H9 (cell line): ENCODE measurements at regions not wholly inside any gene's neighbourhood (a gene's known extent, or its start where the extent isn't known, plus 50 kb on each side); places are given as distances from the start of the nearest gene placed in this dataset.

Experiments used
- DNase-seq: peaks from one replicate; pipeline ENCODE4 v3.0.0-alpha.2; 2017
- H2AFZ ChIP-seq: one replicate; pipeline ENCODE4 v1.6.1; 2013; ENCODE audit warnings: mild to moderate bottlenecking, low read length, control low read depth, moderate library complexity
- H2AK5ac ChIP-seq: 2 replicates; pipeline ENCODE4 v1.6.1; 2013; ENCODE audit warnings: low read length, control low read depth, mixed read lengths; ENCODE audit not compliant: insufficient read length
- H2BK120ac ChIP-seq: one replicate; pipeline ENCODE4 v1.6.1; 2013; ENCODE audit warnings: low read depth, mild to moderate bottlenecking, low read length, control low read depth, inconsistent platforms; ENCODE audit not compliant: poor library complexity, severe bottlenecking
- H2BK12ac ChIP-seq: 2 replicates; pipeline ENCODE4 v1.6.1; 2013; ENCODE audit warnings: low read length, control low read depth, mixed read lengths, low read depth; ENCODE audit not compliant: insufficient read length
- H2BK15ac ChIP-seq: 2 replicates; pipeline ENCODE4 v1.6.1; 2013; ENCODE audit warnings: low read depth, low read length, control low read depth
- H2BK20ac ChIP-seq: one replicate; pipeline ENCODE4 v1.6.1; 2013; ENCODE audit warnings: low read depth, mild to moderate bottlenecking, low read length, control low read depth, inconsistent platforms; ENCODE audit not compliant: poor library complexity, severe bottlenecking
- H2BK5ac ChIP-seq: 2 replicates; pipeline ENCODE4 v1.6.1; 2013; ENCODE audit warnings: low read length, control low read depth, mixed read lengths; ENCODE audit not compliant: insufficient read length
- H3K14ac ChIP-seq: 2 replicates; pipeline ENCODE4 v1.6.1; 2013; ENCODE audit warnings: low read length, control low read depth; ENCODE audit not compliant: insufficient read depth
- H3K18ac ChIP-seq: 2 replicates; pipeline ENCODE4 v1.6.1; 2013; ENCODE audit warnings: low read depth, mild to moderate bottlenecking, mixed read lengths, low read length, control low read depth; ENCODE audit not compliant: insufficient read length
- H3K23ac ChIP-seq: 2 replicates; pipeline ENCODE4 v1.6.1; 2013; ENCODE audit warnings: low read length, control low read depth, mixed read lengths, low read depth; ENCODE audit not compliant: insufficient read length
- H3K23me2 ChIP-seq: 2 replicates; pipeline ENCODE4 v1.6.1; 2013; ENCODE audit warnings: low read depth, mild to moderate bottlenecking, mixed read lengths, low read length, control low read depth; ENCODE audit not compliant: insufficient read length, poor library complexity, severe bottlenecking
- H3K27ac ChIP-seq: 2 replicates; pipeline ENCODE4 v1.5.1; 2013; ENCODE audit warnings: low read length, control low read depth, mixed read lengths, low read depth; ENCODE audit not compliant: insufficient read length
- H3K27me3 ChIP-seq: 2 replicates; pipeline ENCODE4 v1.6.1; 2013; ENCODE audit warnings: low read length, control low read depth, inconsistent platforms; ENCODE audit not compliant: insufficient read depth
- H3K4ac ChIP-seq: 2 replicates; pipeline ENCODE4 v1.6.1; 2013; ENCODE audit warnings: low read depth, mild to moderate bottlenecking, control low read depth, inconsistent platforms, low read length, moderate library complexity
- H3K4me1 ChIP-seq: 2 replicates; pipeline ENCODE4 v1.6.1; 2013; ENCODE audit warnings: low read length, control low read depth, inconsistent platforms; ENCODE audit not compliant: insufficient read depth
- H3K4me2 ChIP-seq: 2 replicates; pipeline ENCODE4 v1.6.1; 2013; ENCODE audit warnings: low read length, control low read depth, mixed read lengths; ENCODE audit not compliant: insufficient read length, insufficient read depth
- H3K56ac ChIP-seq: 2 replicates; pipeline ENCODE4 v1.6.1; 2013; ENCODE audit warnings: low read depth, mild to moderate bottlenecking, mixed read lengths, low read length, control low read depth; ENCODE audit not compliant: insufficient read length
- H3K79me1 ChIP-seq: 2 replicates; pipeline ENCODE4 v1.6.1; 2013; ENCODE audit warnings: low read depth, mild to moderate bottlenecking, moderate library complexity, low read length, control low read depth, inconsistent platforms; ENCODE audit not compliant: insufficient read depth, poor library complexity, severe bottlenecking
- H3K79me2 ChIP-seq: 2 replicates; pipeline ENCODE4 v1.6.1; 2013; ENCODE audit warnings: low read length, control low read depth, inconsistent platforms; ENCODE audit not compliant: insufficient read depth
- H3K9ac ChIP-seq: 2 replicates; pipeline ENCODE4 v1.6.1; 2013; ENCODE audit warnings: low read length, control low read depth, mixed read lengths; ENCODE audit not compliant: insufficient read length; ENCODE audit errors: extremely low read depth
- H3K9me3 ChIP-seq: one replicate; pipeline ENCODE4 v1.6.1; 2013; ENCODE audit warnings: low read depth, low read length, inconsistent platforms; ENCODE audit not compliant: control insufficient read depth
- H3T11ph ChIP-seq: one replicate; pipeline ENCODE4 v1.6.1; 2013; ENCODE audit warnings: mild to moderate bottlenecking, low read length, control low read depth, inconsistent platforms
- H4K20me1 ChIP-seq: one replicate; pipeline ENCODE4 v1.6.1; 2013; ENCODE audit not compliant: control insufficient read depth, insufficient read length, insufficient read depth
- H4K5ac ChIP-seq: 2 replicates; pipeline ENCODE4 v1.6.1; 2013; ENCODE audit warnings: low read depth, mild to moderate bottlenecking, mixed read lengths, low read length, control low read depth; ENCODE audit not compliant: insufficient read length
- H4K8ac ChIP-seq: replicated peaks from 2 replicates; pipeline ENCODE4 v1.6.1; 2013; ENCODE audit warnings: low read length, control low read depth, mixed read lengths, low read depth; ENCODE audit not compliant: insufficient read length
- H4K91ac ChIP-seq: 2 replicates; pipeline ENCODE4 v1.6.1; 2013; ENCODE audit warnings: low read depth, mild to moderate bottlenecking, moderate library complexity, mixed read lengths, low read length, control low read depth; ENCODE audit not compliant: insufficient read length
- H3K27ac Mint-ChIP-seq, 3 experiments: 2 replicates in 2 of 3; 3 replicates in 1 of 3; pipeline ENCODE4 v1.8.0; 2020 to 2021; ENCODE audit warnings: mixed read lengths in 3 of 3, mild to moderate bottlenecking in 1 of 3, moderate library complexity in 1 of 3
- H3K27me3 Mint-ChIP-seq: 2 replicates; pipeline ENCODE4 v1.8.0; 2021; ENCODE audit warnings: low read depth, mild to moderate bottlenecking, moderate library complexity, mixed read lengths
- H3K36me3 Mint-ChIP-seq, 3 experiments: 2 replicates in 2 of 3; 3 replicates in 1 of 3; pipeline ENCODE4 v1.8.0; 2020 to 2021; ENCODE audit warnings: low read depth in 3 of 3, mixed read lengths in 3 of 3; ENCODE audit not compliant: insufficient read depth in 1 of 3
- H3K4me1 Mint-ChIP-seq, 2 experiments: 2 replicates each; pipeline ENCODE4 v1.8.0; 2020; ENCODE audit warnings: mixed read lengths in 2 of 2
- H3K4me3 Mint-ChIP-seq, 2 experiments: 2 replicates in 1 of 2; 3 replicates in 1 of 2; pipeline ENCODE4 v1.8.0; 2020 to 2021; ENCODE audit warnings: mild to moderate bottlenecking in 2 of 2, mixed read lengths in 2 of 2, moderate library complexity in 1 of 2
- H3K9me3 Mint-ChIP-seq, 2 experiments: 2 replicates in 1 of 2; 3 replicates in 1 of 2; pipeline ENCODE4 v1.8.0; 2020; ENCODE audit warnings: mild to moderate bottlenecking in 2 of 2, mixed read lengths in 2 of 2, moderate library complexity in 1 of 2
- WGBS: extraction: QIAGEN DNeasy Blood & Tissue Kit; methylation state at CpG from one replicate; pipeline ENCODE4 v1.1.7; 2013; ENCODE audit warnings: missing lambda C conversion rate, low lambda C conversion rate, mixed read lengths; ENCODE audit not compliant: insufficient read length; ENCODE audit errors: extremely low coverage; 5-methylcytosine and 5-hydroxymethylcytosine counted together
- TF ChIP-seq, protein P1 (sequence below): fragments of 200-600 bp; sonication (generic); conservative IDR thresholded peaks from 3 replicates; pipeline ENCODE4 v1.8.0; 2021; ENCODE audit warnings: antibody characterized with exemption, mild to moderate bottlenecking

DNA sequence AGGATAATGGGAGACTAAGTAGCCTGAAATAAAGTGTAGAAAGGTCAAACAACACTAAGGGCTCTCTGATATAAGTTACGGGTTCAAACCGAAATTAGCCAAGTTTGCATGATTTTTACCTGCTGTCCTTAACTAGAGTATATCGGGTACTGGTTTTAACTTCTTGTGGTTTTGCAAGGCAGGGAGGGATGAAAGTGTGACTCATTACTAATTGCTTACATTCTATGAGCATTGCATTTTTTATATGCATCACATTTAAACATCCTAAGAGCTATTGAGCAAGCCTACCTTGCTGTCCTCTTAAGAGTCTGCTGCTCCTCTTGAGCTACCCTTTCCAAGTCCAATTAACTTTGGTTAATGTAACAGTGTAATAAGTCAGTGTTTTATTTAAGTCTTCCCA, 415.4 kb downstream of the SLITRK5 start:
- Histone ChIP-seq H2BK120ac (no peak overlapping the region), H3K4me1 (no peaks in the 10 kb centered on the region), H4K20me1 (no peaks in the 10 kb centered on the region), H3K9ac (no peak overlapping the region), H3K23ac (no peak overlapping the region), H3K79me1 (no peaks in the 10 kb centered on the region), H3K9me3 (no peaks in the 10 kb centered on the region), H2BK20ac (no peak overlapping the region), H3K27me3 (no peaks in the 10 kb centered on the region), H2AFZ (no peak overlapping the region), H4K8ac (no peak overlapping the region), H2BK15ac (no peak overlapping the region), H3K14ac (no peak overlapping the region), H2BK5ac (no peak overlapping the region), H3K4ac (no peak overlapping the region), H2BK12ac (no peak overlapping the region), H3T11ph (no peak overlapping the region), H3K27ac (no peak overlapping the region), H4K91ac (no peak overlapping the region), H3K23me2 (no peaks in the 10 kb centered on the region), H4K5ac (no peak overlapping the region), H2AK5ac (no peak overlapping the region), H3K79me2 (no peaks in the 10 kb centered on the region), H3K18ac (no peak overlapping the region), H3K56ac (no peak overlapping the region), H3K4me2 (no peak overlapping the region)
- TF ChIP-seq, protein P1, sequence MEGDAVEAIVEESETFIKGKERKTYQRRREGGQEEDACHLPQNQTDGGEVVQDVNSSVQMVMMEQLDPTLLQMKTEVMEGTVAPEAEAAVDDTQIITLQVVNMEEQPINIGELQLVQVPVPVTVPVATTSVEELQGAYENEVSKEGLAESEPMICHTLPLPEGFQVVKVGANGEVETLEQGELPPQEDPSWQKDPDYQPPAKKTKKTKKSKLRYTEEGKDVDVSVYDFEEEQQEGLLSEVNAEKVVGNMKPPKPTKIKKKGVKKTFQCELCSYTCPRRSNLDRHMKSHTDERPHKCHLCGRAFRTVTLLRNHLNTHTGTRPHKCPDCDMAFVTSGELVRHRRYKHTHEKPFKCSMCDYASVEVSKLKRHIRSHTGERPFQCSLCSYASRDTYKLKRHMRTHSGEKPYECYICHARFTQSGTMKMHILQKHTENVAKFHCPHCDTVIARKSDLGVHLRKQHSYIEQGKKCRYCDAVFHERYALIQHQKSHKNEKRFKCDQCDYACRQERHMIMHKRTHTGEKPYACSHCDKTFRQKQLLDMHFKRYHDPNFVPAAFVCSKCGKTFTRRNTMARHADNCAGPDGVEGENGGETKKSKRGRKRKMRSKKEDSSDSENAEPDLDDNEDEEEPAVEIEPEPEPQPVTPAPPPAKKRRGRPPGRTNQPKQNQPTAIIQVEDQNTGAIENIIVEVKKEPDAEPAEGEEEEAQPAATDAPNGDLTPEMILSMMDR = no peak
- no peak for DNase-seq
- no peaks in the 10 kb centered on the region for H3K27me3 Mint-ChIP-seq
- no CpG with 5 or more reads among the region's 3 CpGs for WGBS
- no peak overlapping the region for H3K4me3 Mint-ChIP-seq
- no peaks in the 10 kb centered on the region for H3K36me3 Mint-ChIP-seq
- H3K9me3 Mint-ChIP-seq = no peaks in the 10 kb centered on the region
- no peaks in the 10 kb centered on the region; a peak in 1 of 4 replicates for H3K4me1 Mint-ChIP-seq
- H3K27ac Mint-ChIP-seq = no peak overlapping the region
